ENCODE measurements at regions not wholly inside any gene's neighbourhood (a gene's known extent, or its start where the extent isn't known, plus 50 kb on each side); places are given as distances from the start of the nearest gene placed in this dataset.

GRCh38 chr3:27877061-27878013, 155.2 kb upstream of the EOMES start:
- ATAC-seq (replicated peaks; ENCODE audit: extremely low read depth, poor library complexity, severe bottlenecking), result no peak
- Mint-ChIP-seq H3K27me3 (no peaks in the 10 kb centered on the region), H3K4me1 (peaks cover 63% of the 10 kb centered on the region), H3K36me3 (ENCODE audit: insufficient read depth) (peaks cover 3% of the 10 kb centered on the region), H3K27ac (ENCODE audit: low read depth) (peak overlapping the region; percentile 19), H3K9me3 (no peaks in the 10 kb centered on the region), H3K4me3 (peak overlapping the region; percentile 46)
- no peak for DNase-seq (ENCODE audit: low spot score in 2 of 2)

GRCh38 chr3:27878014-27878383, 155.9 kb upstream of the EOMES start:
- ATAC-seq (replicated peaks; ENCODE audit: extremely low read depth, poor library complexity, severe bottlenecking) (no peak), DNase-seq (ENCODE audit: low spot score in 2 of 2) (no peak)
- H3K27ac Mint-ChIP-seq (ENCODE audit: low read depth), result peak overlapping the region; percentile 19
- H3K9me3 Mint-ChIP-seq, result no peaks in the 10 kb centered on the region
- H3K4me1 Mint-ChIP-seq, result peaks cover 64% of the 10 kb centered on the region
- H3K36me3 Mint-ChIP-seq (ENCODE audit: insufficient read depth), result peaks cover 3% of the 10 kb centered on the region
- no peaks in the 10 kb centered on the region for H3K27me3 Mint-ChIP-seq
- H3K4me3 Mint-ChIP-seq, result peak overlapping the region; percentile 46

DNA sequence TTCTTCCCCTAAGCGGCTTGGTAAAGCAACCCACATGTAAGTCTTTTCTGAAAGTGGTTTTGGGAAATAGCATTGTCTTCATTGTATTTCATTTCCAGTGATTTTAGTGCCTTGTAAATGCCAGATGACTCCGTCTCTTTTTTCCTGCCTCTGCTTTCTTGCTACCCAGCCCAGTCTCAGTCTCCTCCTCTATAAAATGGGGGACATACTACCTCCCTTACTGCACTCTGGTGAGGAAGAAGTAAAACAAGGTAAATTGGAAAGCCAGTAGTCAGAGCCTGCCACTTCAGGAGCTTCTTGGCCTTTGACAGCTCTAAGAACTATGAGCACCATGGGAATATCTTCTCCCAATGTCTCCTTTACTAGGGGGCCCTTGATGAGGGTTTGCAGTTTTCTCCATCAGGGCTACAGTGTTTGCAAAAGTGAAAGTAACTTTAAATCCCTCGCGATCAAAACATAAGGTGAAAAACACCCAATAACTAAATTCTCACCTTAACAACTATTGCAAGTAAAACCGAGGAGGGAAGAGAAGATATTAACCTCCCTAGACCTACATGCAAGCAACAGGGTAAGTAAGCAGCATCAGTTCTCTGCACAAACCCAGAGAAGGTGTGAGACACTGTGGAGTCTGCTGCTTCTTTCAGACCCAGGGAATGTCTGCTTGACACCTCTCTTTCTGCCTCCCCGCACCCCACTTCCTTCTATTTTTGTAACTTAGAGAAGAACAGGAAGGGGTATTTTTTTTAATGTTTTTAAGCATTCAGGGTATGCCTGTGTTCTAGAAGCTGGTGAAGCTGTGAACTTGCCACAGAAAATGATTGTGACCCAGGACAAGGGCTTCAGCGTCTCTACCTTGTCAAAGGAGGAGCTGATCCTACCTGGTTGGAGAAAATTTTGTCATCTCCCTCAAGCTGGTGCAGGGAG, 159.1 kb upstream of the EOMES start:
- peak overlapping the region; percentile 75 for H3K4me3 Mint-ChIP-seq
- H3K27me3 Mint-ChIP-seq, result no peaks in the 10 kb centered on the region
- no peaks in the 10 kb centered on the region for H3K9me3 Mint-ChIP-seq
- peak overlapping the region; percentile 81 for H3K27ac Mint-ChIP-seq (ENCODE audit: low read depth)
- ATAC-seq (replicated peaks; ENCODE audit: extremely low read depth, poor library complexity, severe bottlenecking) (peak; percentile 97), DNase-seq (ENCODE audit: low spot score in 2 of 2) (peak; percentile 37 to 75)
- H3K36me3 Mint-ChIP-seq (ENCODE audit: insufficient read depth), result peaks cover 3% of the 10 kb centered on the region
- peaks cover 65% of the 10 kb centered on the region for H3K4me1 Mint-ChIP-seq

GRCh38 chr3:27883266-27883665, 161.1 kb upstream of the EOMES start:
- H3K27me3 Mint-ChIP-seq, result no peaks in the 10 kb centered on the region
- no peak overlapping the region for H3K4me3 Mint-ChIP-seq
- H3K9me3 Mint-ChIP-seq, result no peaks in the 10 kb centered on the region
- no peak overlapping the region for H3K27ac Mint-ChIP-seq (ENCODE audit: low read depth)
- DNase-seq (ENCODE audit: low spot score in 2 of 2) (no peak), ATAC-seq (replicated peaks; ENCODE audit: extremely low read depth, poor library complexity, severe bottlenecking) (no peak)
- peaks cover 3% of the 10 kb centered on the region for H3K36me3 Mint-ChIP-seq (ENCODE audit: insufficient read depth)
- H3K4me1 Mint-ChIP-seq, result peaks cover 58% of the 10 kb centered on the region

- peaks cover 38% of the 10 kb centered on the region for H3K4me1 Mint-ChIP-seq
- ATAC-seq (replicated peaks; ENCODE audit: extremely low read depth, poor library complexity, severe bottlenecking), result no peak
- H3K36me3 Mint-ChIP-seq (ENCODE audit: insufficient read depth), result peaks cover 3% of the 10 kb centered on the region
- DNase-seq (ENCODE audit: low spot score in 2 of 2), result no peak
- H3K27me3 Mint-ChIP-seq, result no peaks in the 10 kb centered on the region
- H3K9me3 Mint-ChIP-seq, result no peaks in the 10 kb centered on the region
- no peak overlapping the region for H3K27ac Mint-ChIP-seq (ENCODE audit: low read depth)
- H3K4me3 Mint-ChIP-seq, result no peak overlapping the region
These were observed 163.5 kb upstream of the EOMES start for GRCh38 chr3:27885641-27886040.

- peaks cover 15% of the 10 kb centered on the region for H3K4me1 Mint-ChIP-seq
- peaks cover 12% of the 10 kb centered on the region for H3K9me3 Mint-ChIP-seq
- no peaks in the 10 kb centered on the region for H3K27me3 Mint-ChIP-seq
- no peak overlapping the region for H3K27ac Mint-ChIP-seq (ENCODE audit: low read depth)
- ATAC-seq (replicated peaks; ENCODE audit: extremely low read depth, poor library complexity, severe bottlenecking) (no peak), DNase-seq (ENCODE audit: low spot score in 2 of 2) (no peak)
- H3K36me3 Mint-ChIP-seq (ENCODE audit: insufficient read depth), result no peaks in the 10 kb centered on the region
- H3K4me3 Mint-ChIP-seq, result no peak overlapping the region
These were observed 166.4 kb upstream of the EOMES start for GRCh38 chr3:27888562-27888961.

GRCh38 chr3:27889745-27890144, 167.6 kb upstream of the EOMES start:
- no peaks in the 10 kb centered on the region for H3K36me3 Mint-ChIP-seq (ENCODE audit: insufficient read depth)
- no peaks in the 10 kb centered on the region for H3K27me3 Mint-ChIP-seq
- H3K9me3 Mint-ChIP-seq, result peaks cover 19% of the 10 kb centered on the region
- H3K4me1 Mint-ChIP-seq, result peaks cover 15% of the 10 kb centered on the region
- DNase-seq (ENCODE audit: low spot score in 2 of 2) (no peak), ATAC-seq (replicated peaks; ENCODE audit: extremely low read depth, poor library complexity, severe bottlenecking) (no peak)
- no peak overlapping the region for H3K27ac Mint-ChIP-seq (ENCODE audit: low read depth)
- no peak overlapping the region for H3K4me3 Mint-ChIP-seq

DNA sequence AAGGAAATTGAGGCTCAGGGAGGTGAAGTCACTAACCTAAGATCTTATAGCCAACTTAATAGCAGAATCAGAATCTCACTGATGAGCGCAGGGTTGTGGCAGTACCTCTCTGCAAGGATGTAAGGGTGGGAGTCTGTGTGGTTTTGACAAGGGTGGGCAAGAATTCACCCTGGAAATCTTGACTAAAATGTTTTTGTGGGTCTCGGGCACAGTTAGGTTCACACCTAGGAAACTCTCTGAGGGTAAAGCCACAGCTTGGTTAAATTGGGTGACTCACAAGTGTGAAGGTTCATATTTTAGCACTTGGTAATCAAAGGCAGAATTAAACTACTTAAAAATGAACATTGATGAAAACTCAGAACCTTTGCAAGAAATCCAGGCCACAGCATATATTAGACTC, 178.2 kb upstream of the EOMES start:
- H3K27me3 Mint-ChIP-seq, result no peaks in the 10 kb centered on the region
- H3K4me3 Mint-ChIP-seq, result peak overlapping the region; percentile 42
- H3K27ac Mint-ChIP-seq (ENCODE audit: low read depth), result peak overlapping the region; percentile 76
- ATAC-seq (replicated peaks; ENCODE audit: extremely low read depth, poor library complexity, severe bottlenecking), result peak; percentile 89
- peaks cover 2% of the 10 kb centered on the region for H3K9me3 Mint-ChIP-seq
- DNase-seq (ENCODE audit: low spot score in 2 of 2), result peak in 1 of 2 donors; percentile 44
- peaks cover 4% of the 10 kb centered on the region for H3K36me3 Mint-ChIP-seq (ENCODE audit: insufficient read depth)
- H3K4me1 Mint-ChIP-seq, result peaks cover 65% of the 10 kb centered on the region

DNA sequence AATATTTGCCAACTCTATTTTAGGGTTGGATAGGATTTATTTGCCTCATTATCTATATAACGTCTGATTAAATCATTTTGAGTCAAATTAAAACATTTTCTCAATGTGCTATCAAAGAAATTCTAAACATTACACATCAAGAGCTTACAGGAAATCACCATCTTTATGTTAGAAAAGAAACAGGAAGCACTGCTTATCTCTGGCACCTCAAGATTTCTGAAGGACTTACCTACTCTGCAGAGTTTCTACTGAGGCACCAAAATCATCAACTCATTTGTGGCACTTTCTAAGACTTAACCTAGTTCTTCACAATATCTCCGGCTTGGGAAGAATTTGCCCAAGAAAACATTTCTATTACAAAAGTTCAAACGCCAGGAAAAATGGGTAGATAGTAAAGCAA, 181.3 kb upstream of the EOMES start:
- Mint-ChIP-seq H3K4me3 (peak overlapping the region; percentile 60), H3K27me3 (no peaks in the 10 kb centered on the region), H3K4me1 (peaks cover 71% of the 10 kb centered on the region), H3K27ac (ENCODE audit: low read depth) (peak overlapping the region; percentile 72), H3K36me3 (ENCODE audit: insufficient read depth) (peaks cover 7% of the 10 kb centered on the region), H3K9me3 (no peaks in the 10 kb centered on the region)
- no peak for ATAC-seq (replicated peaks; ENCODE audit: extremely low read depth, poor library complexity, severe bottlenecking)
- no peak for DNase-seq (ENCODE audit: low spot score in 2 of 2)

- Mint-ChIP-seq H3K4me3 (peak overlapping the region; percentile 4), H3K9me3 (no peaks in the 10 kb centered on the region), H3K36me3 (ENCODE audit: insufficient read depth) (peaks cover 5% of the 10 kb centered on the region), H3K27me3 (no peaks in the 10 kb centered on the region), H3K4me1 (peaks cover 59% of the 10 kb centered on the region), H3K27ac (ENCODE audit: low read depth) (peak overlapping the region; percentile 9)
- peak in 1 of 2 donors; percentile 48 for DNase-seq (ENCODE audit: low spot score in 2 of 2)
- peak; percentile 92 for ATAC-seq (replicated peaks; ENCODE audit: extremely low read depth, poor library complexity, severe bottlenecking)
These were observed 183.5 kb upstream of the EOMES start for GRCh38 chr3:27905625-27906024.

GRCh38 chr3:27907148-27907547, 185.0 kb upstream of the EOMES start:
- peaks cover 49% of the 10 kb centered on the region for H3K4me1 Mint-ChIP-seq
- no peak overlapping the region for H3K4me3 Mint-ChIP-seq
- no peaks in the 10 kb centered on the region for H3K27me3 Mint-ChIP-seq
- no peaks in the 10 kb centered on the region for H3K9me3 Mint-ChIP-seq
- no peak for DNase-seq (ENCODE audit: low spot score in 2 of 2)
- no peak for ATAC-seq (replicated peaks; ENCODE audit: extremely low read depth, poor library complexity, severe bottlenecking)
- peaks cover 5% of the 10 kb centered on the region for H3K36me3 Mint-ChIP-seq (ENCODE audit: insufficient read depth)
- H3K27ac Mint-ChIP-seq (ENCODE audit: low read depth), result no peak overlapping the region

DNA sequence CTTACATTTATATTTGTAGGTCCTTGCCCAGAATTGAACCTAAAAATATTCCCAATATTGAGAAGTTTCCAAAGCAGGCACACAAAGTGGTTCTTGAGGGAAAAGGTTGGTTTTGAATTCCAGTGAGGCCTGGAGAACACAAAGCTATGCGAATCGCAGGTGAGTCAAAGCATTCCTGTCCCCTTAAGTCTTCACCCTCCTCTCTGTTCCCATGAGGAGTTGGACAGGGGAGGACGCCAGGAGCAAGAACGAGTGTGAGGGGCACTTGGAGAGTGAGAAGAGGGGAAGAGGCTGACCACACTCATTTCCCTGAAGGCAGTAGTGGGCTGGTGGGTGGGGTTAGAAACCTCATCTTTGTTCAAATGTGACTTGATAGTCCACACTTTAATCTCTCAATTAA, 185.8 kb upstream of the EOMES start:
- H3K9me3 Mint-ChIP-seq, result no peaks in the 10 kb centered on the region
- no peak for DNase-seq (ENCODE audit: low spot score in 2 of 2)
- no peak for ATAC-seq (replicated peaks; ENCODE audit: extremely low read depth, poor library complexity, severe bottlenecking)
- no peak overlapping the region for H3K4me3 Mint-ChIP-seq
- peaks cover 49% of the 10 kb centered on the region for H3K4me1 Mint-ChIP-seq
- peaks cover 5% of the 10 kb centered on the region for H3K36me3 Mint-ChIP-seq (ENCODE audit: insufficient read depth)
- no peaks in the 10 kb centered on the region for H3K27me3 Mint-ChIP-seq
- no peak overlapping the region for H3K27ac Mint-ChIP-seq (ENCODE audit: low read depth)

Measured in central memory CD8-positive, alpha-beta T cell (primary cell).